ENCODE measurements at regions not wholly inside any gene's neighbourhood (a gene's known extent, or its start where the extent isn't known, plus 50 kb on each side); places are given as distances from the start of the nearest gene placed in this dataset.

- Histone ChIP-seq H3K9me3 (no peaks in the 10 kb centered on the region), H3K4me3 (no peak overlapping the region), H3K27me3 (peaks cover 0 to 30% (median 2%) of the 10 kb centered on the region in 7 donors), H3K4me1 (no peaks in the 10 kb centered on the region), H3K27ac (no peak overlapping the region), H3K36me3 (no peaks in the 10 kb centered on the region)
- 48 to 59% methylated on average over 1 of the region's 1 CpG for WGBS, 2 donors
- ATAC-seq (no peak), DNase-seq (no peak)
- intact Hi-C loops (cut with DNase I): no loop called here
- TF ChIP-seq CTCF (IDR thresholded peaks at IDR 0.05): no peak
These were observed 223.3 kb upstream of the ATP5MC3 start for GRCh38 chr2:175404839-175405238.

DNA sequence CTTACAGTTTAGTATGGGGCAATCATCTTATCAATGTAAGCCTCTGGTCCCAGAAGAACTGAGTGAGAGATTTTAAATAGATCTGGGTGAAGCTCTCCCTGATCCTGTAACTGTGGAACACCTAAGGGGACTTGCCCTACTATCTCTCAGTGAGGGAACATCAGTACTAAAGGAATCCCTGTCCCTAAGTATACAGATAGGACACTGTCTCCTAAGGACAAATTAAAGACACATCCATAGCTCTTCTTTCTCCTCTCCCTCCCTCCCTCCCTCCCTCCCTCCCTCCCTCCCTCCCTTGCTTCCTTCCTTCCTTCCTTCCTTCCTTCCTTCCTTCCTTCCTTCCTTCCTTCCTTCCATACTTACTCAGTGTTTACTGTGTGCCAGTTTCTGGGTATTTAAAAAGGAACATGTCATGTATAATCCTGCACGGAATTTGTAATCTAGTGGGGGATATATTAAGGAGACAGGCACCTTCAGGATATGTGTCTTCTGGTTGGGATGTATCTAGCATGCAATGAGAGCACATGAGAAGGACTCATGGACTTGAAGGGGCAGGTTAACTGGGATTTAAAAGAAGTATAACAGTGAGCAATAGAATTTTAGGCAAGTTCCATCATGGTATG is 222.2 kb upstream of the ATP5MC3 start:
- 63 to 75% methylated on average over 1 of the region's 1 CpG for WGBS, 2 donors
- H3K4me1 ChIP-seq: no peaks in the 10 kb centered on the region
- H3K27me3 ChIP-seq: peaks cover 0 to 30% (median 6%) of the 10 kb centered on the region in 7 donors
- ATAC-seq (no peak), DNase-seq (no peak)
- H3K36me3 ChIP-seq: no peaks in the 10 kb centered on the region
- no peak for TF ChIP-seq CTCF (IDR thresholded peaks at IDR 0.05)
- H3K4me3 ChIP-seq: no peak overlapping the region
- H3K27ac ChIP-seq: no peak overlapping the region
- no peaks in the 10 kb centered on the region for H3K9me3 ChIP-seq
- intact Hi-C loops (cut with DNase I): no loop called here

- TF ChIP-seq CTCF (IDR thresholded peaks at IDR 0.05): no peak
- ATAC-seq (no peak), DNase-seq (no peak)
- no peaks in the 10 kb centered on the region for H3K4me1 ChIP-seq
- intact Hi-C loops (cut with DNase I): no loop called here
- H3K9me3 ChIP-seq: no peaks in the 10 kb centered on the region
- H3K36me3 ChIP-seq: no peaks in the 10 kb centered on the region
- whole genome bisulfite sequencing, 2 donors: 58 to 59% methylated on average over 2 of the region's 2 CpGs
- H3K4me3 ChIP-seq: no peak overlapping the region
- peaks cover 0 to 21% (median 6%) of the 10 kb centered on the region in 7 donors for H3K27me3 ChIP-seq
- H3K27ac ChIP-seq: no peak overlapping the region
These were observed 221.1 kb upstream of the ATP5MC3 start for GRCh38 chr2:175402571-175402970.

GRCh38 chr2:175401956-175402469 is 220.5 kb upstream of the ATP5MC3 start:
- ATAC-seq (no peak), DNase-seq (no peak)
- H3K4me3 ChIP-seq: no peak overlapping the region
- no peak for TF ChIP-seq CTCF (IDR thresholded peaks at IDR 0.05)
- no peak overlapping the region for H3K27ac ChIP-seq
- intact Hi-C loops (cut with DNase I): no loop called here
- H3K4me1 ChIP-seq: no peaks in the 10 kb centered on the region
- H3K27me3 ChIP-seq: peaks cover 0 to 20% (median 6%) of the 10 kb centered on the region in 7 donors
- WGBS, 2 donors: 88 to 90% methylated on average over 3 of the region's 3 CpGs
- H3K36me3 ChIP-seq: no peaks in the 10 kb centered on the region
- no peaks in the 10 kb centered on the region for H3K9me3 ChIP-seq
